NCI-H146 treated with DMSO at 0.1 percent for 48 hours (cell line): ENCODE measurements at regions not wholly inside any gene's neighbourhood (a gene's known extent, or its start where the extent isn't known, plus 50 kb on each side); places are given as distances from the start of the nearest gene placed in this dataset.

Source experiments
- DNase-seq: peaks from one replicate; lab custom pipeline; 2025; ENCODE audit not compliant: unreplicated experiment; lab: John Stamatoyannopoulos, UW

GRCh38 chr1:103171041-103171590 is 62.8 kb upstream of the COL11A1 start:
- no peak for DNase-seq

DNA sequence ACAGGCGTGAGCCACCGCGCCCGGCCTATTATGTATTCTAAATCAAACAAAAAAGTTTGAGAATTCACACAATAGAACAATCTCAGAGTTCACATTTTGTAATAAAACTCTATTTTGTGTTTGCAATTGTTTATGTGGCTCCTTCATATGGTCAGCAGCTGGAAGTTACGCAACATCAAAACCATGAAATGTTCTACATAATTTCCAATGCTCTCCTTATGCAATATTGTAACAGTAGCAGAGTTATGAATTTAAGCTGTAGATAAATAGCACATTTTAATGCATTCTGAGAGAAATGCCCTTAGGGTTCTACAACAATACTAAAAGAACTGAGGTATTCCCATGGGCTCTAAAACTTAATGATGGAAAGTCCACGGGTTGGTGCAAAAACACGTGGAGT is 62.3 kb upstream of the COL11A1 start:
- DNase-seq: no peak

- no peak for DNase-seq
Measured at GRCh38 chr1:103162360-103162759, 54.0 kb upstream of the COL11A1 start.

GRCh38 chr1:103160281-103160680 is 52.0 kb upstream of the COL11A1 start:
- no peak for DNase-seq
